Fibroblast of skin of left biceps (primary cell): ENCODE measurements at regions not wholly inside any gene's neighbourhood (a gene's known extent, or its start where the extent isn't known, plus 50 kb on each side); places are given as distances from the start of the nearest gene placed in this dataset.
"Not testable (repeated sequence)": the region's sequence is repeated elsewhere in the genome, so short reads cannot be mapped to it uniquely, and the experiment has no call there.

ENCODE experiments used
- DNase-seq, 2 experiments: peaks; one replicate each; pipeline ENCODE4 v3.0.0-alpha.2; 2013; ENCODE audit warnings: low read depth in 2 of 2

- DNase-seq: no peak
Observed at GRCh38 chr2:182595650-182596049, 120.4 kb upstream of the DNAJC10 start.

- no peak for DNase-seq
Observed at GRCh38 chr2:182597570-182598295, 118.3 kb upstream of the DNAJC10 start.

GRCh38 chr2:182598626-182599025, 117.4 kb upstream of the DNAJC10 start:
- no peak for DNase-seq

DNA sequence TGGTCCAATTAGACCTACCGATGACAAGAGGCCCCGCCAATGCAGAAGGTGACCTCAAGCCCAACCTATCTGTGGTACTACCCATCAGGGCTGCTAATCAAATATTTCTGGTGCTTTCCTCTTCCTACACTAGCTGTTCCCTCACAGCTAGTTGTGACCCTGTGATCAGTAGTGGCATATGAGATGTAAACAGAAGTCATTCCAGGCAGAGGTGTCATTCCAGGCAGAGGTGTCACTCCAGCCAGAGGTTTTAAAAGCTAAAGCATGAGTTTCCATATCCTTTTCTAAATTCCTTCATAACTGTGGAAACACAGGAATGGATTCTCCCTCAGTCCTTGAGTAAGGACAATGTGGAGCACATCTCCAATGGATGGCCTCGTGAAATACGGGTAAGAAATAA, 110.9 kb upstream of the DNAJC10 start:
- no peak for DNase-seq

GRCh38 chr2:182606728-182607681, 109.1 kb upstream of the DNAJC10 start:
- DNase-seq: no peak

DNA sequence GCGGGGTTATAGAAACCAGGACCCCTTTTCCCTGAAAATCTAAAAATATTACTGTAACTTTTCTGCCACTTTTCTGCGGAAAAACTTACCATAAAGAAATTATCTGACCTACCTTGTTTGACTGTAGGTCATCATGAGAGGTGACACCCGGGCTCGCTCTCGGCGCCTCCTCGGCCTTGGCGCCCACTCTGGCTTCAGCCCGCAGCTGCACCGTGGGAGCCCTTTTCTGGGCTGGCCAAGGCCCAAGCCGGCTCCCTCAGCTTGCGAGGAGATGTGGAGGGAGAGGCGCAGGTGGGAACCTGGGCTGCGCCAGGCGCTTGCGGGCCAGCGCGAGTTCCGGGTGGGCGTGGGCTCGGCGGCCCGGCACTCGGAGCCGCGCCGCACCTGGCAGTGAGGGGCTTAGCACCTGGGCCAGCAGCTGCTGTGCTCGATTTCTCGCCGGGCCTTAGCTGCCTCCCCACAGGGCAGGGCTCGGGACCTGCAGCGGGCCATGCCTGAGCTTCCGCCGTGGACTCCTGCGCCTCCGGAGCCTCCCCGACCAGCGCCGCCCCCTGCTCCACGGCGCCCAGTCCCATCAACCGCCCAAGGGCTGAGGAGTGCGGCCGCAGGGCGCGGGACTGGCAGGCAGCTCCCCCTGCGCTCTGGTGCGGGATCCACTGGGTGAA, 107.7 kb upstream of the DNAJC10 start:
- DNase-seq: no peak

DNA sequence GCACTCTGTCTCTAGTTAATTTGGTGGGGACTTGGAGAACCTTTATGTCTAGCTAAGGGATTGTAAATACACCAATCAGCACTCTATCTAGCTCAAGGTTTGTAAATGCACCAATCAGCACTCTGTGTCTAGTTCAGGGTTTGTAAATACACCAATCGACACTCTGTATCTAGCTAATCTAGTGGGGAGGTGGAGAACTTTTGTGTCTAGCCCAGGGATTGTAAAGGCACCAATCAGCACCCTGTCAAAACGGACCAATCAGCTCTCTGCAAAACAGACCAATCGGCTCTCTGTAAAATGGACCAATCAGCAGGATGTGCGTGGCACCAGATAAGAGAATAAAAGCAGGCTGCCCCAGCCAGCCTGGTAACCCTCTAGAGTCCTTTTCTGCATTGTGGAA, 107.1 kb upstream of the DNAJC10 start:
- DNase-seq: not testable (repeated sequence)

- DNase-seq: no peak
Observed at GRCh38 chr2:182610231-182610630, 105.8 kb upstream of the DNAJC10 start.

DNA sequence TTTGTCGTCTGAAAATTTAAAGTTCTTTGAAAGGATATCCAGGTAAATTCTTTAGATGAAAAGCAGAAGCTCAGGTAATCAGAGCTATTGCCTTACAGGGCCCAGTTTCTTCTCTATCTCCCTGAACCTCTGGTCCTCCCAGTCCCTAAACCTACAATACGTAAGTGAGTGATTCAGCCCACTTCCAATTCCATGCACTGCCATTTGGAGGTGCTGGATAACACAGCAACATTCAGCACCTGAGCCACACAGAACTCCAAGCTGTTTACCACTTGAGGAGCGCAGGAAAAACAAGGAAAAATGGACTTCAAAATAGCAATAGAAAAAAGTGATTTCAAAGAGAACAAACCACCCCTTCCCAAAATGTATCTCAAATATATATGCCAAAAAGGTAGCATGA, 105.0 kb upstream of the DNAJC10 start:
- DNase-seq: no peak

DNA sequence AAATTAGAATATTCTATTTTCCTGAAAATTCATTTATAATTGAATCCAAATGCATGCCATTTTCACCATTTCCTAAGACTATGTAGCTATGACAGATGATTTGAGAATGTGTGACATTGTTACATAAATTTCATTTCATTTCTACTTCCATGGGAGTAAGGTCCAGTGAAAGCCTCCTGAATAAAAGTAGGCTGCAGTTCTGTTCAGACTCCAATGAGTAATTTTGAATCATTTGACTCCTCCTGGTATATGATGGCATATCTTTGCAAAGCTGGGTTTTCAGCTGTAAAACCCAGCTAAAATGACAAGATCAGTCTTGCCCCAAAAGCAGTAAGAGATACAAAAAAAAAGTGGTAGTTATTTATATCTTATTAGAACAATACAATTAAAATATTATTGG, 101.0 kb upstream of the DNAJC10 start:
- DNase-seq: no peak

GRCh38 chr2:182616471-182617393, 99.3 kb upstream of the DNAJC10 start:
- DNase-seq: peak; percentile 57 to 66

GRCh38 chr2:182618672-182619079, 97.4 kb upstream of the DNAJC10 start:
- DNase-seq: no peak

DNA sequence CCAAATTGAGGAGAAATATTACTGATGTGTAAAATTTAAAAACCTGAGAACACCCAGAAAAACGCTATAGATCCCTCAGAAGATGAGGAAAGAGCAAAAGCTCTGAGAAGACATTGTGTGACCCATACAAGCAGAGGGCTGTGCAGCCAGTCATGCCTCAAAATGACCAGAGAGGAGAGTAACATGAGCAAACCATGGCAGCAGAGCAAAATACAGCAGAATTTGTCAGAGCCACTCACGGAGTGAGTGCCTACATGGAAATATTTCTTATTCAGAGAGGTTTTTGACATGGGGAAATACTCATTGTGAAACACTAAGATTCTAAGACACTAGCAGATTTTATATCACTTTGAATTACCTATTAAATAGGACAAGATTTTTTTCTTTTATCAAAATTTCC, 96.8 kb upstream of the DNAJC10 start:
- no peak for DNase-seq

GRCh38 chr2:182621191-182621590, 94.9 kb upstream of the DNAJC10 start:
- DNase-seq: no peak

DNA sequence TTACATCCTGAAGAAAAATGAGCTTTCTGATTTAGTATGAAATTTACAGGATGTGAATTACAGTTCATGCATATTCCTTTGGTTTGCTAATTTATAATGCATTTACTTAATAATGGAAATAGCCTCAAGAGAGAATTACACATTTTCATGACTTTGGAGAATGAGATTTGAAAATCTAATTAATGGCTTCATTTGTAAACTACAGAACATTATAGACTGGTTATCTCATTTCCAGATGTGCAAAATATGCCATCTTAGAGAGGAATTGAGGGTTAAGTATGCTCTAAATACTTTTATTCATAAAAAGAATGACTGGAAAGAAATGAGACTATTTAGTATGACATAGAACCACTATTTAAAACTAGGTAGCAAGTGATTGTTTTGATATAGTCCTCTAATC, 94.2 kb upstream of the DNAJC10 start:
- DNase-seq: no peak

DNA sequence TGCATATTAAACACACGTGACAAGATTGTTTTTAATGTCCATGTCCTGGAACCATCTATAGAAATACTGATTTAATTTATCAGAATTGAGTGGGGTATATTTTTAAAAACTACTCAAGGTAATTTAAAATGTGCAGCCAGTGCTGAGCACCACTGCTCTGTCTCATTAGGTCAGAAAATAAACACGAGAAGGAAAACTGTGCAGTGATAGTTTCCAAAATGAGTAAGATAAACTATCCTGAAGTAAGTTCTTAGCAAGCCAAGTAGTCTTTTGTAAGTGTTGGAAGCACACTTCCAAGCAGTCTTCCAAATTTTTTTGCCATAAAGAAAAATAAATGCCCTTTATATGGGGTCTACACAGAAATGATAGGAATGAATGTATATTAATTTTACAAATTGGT, 93.8 kb upstream of the DNAJC10 start:
- no peak for DNase-seq

DNA sequence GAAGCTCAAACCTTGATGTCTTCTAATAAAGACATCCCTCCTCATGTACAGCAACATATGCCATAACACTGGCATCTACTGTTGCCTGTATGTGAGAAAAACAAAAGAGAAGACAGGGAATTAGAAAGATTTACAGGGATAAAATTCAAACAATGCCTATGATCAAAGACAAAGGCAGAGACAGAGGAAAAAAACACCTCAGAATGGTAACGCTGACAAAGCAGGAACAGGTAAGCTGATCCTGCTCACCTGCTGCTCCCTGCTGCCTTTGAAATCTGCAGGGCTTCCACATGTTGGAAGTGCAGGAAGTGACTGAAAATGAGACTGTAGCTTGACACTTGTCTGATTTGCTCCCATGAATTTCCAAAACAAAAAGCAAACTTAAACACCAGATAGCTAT, 90.2 kb upstream of the DNAJC10 start:
- no peak for DNase-seq

GRCh38 chr2:182628916-182629315, 87.1 kb upstream of the DNAJC10 start:
- no peak for DNase-seq

GRCh38 chr2:182630207-182630606, 85.8 kb upstream of the DNAJC10 start:
- no peak for DNase-seq

- DNase-seq: no peak
Observed at GRCh38 chr2:182631299-182631698, 84.8 kb upstream of the DNAJC10 start.

DNA sequence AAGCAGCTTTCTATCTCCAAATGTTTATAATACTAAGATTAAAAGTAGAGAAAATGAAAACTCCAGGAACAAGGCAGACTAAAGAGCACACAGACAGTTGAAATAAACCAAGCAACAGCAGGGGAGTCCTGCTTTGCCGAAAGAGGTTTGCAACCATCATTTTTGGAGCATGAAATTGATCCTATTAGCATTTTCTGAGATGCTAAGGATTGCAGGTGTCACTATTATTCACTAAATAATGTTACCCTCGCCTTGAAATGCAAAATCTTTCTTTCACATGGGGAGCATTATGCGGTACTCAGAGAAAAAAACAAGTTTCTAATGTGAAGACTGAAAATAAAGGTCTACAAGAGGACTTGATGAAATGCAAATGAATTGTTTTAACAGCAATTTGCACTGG, 81.7 kb upstream of the DNAJC10 start:
- no peak for DNase-seq
